Hematopoietic multipotent progenitor cell treated with erythropoietin and hydrocortisone succinate and interleukin-3 and kit ligand, for 17 days (in vitro differentiated cells): ENCODE measurements at regions not wholly inside any gene's neighbourhood (a gene's known extent, or its start where the extent isn't known, plus 50 kb on each side); places are given as distances from the start of the nearest gene placed in this dataset.

Source experiments
- DNase-seq: peaks from one replicate; pipeline ENCODE4 v3.0.0-alpha.2; 2015; ENCODE audit warnings: low spot score

DNA sequence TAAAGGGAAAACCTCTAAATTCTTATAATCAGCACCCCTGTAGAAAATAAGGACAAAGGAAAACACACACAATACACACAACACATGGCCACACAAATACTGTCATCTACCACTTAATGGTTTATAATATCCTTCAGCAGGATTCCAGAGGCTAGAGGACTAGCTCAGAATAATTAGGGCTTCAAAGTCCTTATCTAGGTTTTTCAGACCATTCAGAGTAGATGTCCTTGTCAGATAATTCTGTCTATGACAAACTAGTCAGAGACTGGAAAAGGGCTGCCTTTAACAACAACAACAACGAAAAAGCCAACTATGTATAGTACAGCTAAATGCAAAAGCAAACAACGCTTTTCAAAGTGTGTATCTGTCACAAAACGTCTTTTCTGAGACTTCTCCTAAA, 456.5 kb upstream of the CNTN5 start:
- no peak for DNase-seq

DNA sequence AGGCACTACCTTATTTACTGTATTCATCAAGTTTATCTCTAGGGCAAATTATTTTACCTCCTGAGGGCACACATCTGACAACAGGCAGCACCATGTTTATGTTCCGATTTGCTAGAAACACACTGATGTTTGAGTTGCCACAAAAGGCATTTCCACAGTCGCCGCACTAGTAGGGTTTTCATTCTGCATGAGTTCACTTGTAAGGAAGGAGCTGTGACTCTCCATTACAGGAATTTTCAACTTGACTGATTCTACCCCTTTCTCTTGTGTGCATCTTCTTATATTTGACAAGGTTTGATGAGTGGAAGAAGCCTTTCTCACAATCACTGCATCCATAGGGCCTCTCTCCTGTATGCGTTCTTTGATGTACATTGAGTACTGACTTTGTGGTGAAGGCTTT, 455.9 kb upstream of the CNTN5 start:
- DNase-seq: no peak

DNA sequence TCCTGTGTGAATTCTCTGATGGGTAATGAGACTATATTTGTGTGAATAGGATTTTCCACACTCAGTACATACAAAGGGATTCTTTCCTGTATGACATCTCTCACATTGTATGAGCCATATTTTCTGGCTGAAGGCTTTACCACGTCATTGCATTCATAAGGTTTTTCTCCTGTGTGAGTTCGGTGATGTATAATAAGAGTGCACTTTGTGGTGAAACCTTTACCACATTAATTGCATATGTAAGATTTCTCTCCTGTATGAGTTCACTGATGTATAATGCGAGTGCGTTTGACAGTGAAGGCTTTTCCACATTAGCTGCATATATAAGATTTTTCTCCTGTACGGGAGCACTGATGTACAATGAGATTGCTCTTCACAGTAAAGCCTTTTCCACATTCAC, 455.4 kb upstream of the CNTN5 start:
- no peak for DNase-seq

DNA sequence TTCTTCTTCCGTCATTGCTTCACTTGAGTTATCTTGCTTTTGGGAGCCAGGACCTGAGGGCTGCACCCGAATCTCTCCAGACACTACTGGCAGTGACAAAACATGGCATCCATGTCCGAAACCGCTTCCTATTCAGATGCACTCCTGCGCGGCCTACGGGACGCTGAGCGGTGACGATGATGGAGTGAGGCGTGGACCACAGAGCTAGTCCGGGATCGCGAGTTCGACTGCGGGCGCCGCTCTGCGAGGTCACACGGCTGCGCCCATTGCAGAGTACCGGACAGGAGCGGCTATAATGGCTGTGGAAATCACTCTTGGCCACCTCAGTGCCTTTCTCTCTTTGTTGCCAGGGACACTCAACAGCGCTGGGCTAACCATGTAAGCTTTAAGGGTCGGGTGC, 453.8 kb upstream of the CNTN5 start:
- no peak for DNase-seq

DNA sequence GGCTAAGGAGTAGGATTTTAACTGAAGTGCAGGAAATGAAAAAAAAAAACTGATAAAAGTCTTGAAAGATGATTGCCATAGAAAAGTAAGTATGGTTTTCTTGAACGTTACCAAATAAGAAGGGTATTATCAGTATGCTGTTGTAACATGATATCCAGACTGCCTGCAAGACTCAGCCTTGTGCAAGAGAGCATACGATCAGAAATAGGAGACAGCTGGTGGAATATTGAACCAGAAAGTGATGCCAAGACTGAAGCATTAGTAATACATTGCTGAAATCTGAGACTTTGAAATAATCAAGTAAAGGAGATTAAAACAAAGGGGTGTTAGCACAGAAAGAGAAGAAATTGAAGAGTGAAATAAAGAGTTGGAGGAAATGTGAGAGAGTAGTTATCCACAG, 452.7 kb upstream of the CNTN5 start:
- no peak for DNase-seq

DNA sequence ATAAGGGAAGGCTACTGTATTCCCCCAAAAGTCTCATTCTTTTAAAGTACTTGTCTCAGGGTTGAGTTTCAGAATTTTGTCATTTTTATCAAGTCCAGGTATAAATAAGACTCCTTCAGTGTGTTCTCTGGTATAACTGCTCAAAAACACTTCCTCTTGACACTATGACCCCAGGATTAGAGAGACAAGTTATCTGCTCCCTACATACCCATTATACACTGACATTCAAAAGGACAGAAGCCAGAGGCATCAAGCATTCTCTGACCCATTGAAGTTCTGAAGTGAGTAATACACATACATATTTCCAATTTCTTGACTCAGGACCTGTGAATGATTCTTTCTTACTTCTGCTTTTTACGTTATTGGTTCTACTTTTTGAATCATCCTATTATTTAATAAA, 447.8 kb upstream of the CNTN5 start:
- DNase-seq: no peak

DNA sequence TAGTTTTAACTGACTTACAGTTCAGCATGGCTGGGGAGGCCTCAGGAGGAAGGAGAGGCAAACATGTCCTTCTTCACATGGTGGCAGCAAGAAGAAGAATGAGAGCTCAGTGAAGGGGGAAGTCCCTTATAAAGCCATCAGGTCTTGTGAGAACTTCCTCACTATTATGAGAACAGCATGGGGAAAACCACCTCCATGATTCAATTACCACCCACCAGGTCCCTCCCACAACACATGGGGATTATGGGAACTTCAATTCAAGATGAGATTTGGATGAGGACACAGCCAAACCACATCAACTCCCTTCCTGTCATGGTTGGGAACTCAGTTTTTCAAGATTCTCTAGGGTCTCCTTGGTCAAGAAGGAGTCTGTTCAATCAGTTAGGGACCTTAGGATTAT, 432.9 kb upstream of the CNTN5 start:
- DNase-seq: no peak

DNA sequence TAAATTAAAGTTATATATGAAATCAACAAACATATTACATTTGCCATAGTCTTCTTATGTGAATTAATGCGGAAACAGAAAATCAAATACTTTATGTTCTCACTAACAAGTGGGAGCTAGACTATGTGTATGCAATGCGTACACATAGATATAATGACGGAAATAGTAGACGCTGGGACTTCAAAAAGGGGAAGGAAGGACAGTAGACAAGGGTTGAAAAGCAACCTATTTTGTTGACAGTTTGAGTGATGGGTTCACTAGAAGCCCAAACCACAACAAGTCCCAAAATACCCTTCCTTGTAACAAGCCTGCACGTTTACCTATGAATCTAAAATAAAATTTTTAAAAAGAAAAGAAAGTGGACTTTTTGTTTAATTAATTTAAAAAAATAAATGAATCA, 430.8 kb upstream of the CNTN5 start:
- no peak for DNase-seq

DNA sequence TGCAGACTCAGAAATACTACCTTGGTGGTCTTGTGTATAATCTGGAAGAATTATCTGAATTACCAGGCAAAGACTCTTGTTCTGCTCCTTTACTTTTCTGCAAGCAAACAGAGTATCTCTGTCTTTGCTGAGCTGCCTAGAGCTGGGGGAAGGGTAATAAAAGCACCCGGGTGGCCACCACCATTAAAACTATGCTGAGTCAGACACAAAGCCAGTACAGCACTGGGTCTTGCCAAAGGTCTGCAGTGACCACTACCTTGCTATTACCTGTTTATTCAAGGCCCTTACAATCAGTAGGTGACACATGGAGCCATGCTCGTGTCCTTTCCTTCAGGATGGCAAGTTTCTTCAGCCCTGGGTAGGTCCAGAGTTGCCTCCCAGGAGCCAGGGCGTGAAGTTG, 420.6 kb upstream of the CNTN5 start:
- DNase-seq: no peak

DNA sequence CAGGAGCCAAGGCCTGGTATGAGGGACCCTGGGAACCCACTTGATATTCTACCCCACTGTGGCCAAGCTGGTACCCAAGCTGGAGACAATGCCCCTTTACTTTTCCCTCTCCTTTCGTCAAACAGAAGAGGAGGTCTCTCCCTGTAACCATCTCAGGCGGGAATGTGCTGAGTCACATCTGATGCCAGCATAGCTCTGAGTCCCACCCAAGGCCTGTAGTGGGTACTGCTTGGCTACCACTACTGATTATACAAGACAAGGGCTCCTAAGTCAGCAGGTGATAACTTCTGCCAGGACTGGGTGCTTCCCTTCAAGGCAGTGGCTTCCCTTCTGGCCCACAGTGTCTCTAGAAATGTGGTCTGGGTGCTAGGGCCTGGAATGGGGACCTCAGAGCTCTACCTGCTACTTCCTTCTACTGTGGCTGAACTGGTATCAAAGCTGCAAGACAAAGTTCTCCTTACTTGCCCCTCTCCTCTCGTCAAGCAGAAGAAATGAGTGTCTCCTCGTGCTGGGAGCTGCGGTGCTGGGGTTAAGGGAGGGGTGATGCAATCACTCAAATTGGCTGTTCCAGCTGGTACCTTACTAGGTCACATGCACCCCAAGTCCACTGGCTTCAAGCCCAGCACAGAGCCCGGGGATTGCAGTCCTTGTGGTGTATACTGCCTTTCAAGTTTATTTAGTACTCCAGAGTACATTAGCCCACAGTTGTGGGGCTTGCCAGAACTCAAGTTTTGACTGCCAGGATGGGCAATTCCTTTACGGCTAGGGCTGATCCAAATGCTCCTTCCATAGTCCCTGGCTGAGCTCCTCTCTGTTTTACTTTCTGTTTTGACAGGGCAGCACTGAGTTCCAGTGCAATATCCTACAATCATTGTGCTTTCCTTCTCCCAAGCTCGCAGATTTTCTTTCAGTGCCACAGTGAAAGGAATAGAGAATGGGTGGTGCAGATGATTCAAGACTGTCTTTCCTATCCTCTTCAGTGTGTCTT, 419.7 kb upstream of the CNTN5 start:
- no peak for DNase-seq

DNA sequence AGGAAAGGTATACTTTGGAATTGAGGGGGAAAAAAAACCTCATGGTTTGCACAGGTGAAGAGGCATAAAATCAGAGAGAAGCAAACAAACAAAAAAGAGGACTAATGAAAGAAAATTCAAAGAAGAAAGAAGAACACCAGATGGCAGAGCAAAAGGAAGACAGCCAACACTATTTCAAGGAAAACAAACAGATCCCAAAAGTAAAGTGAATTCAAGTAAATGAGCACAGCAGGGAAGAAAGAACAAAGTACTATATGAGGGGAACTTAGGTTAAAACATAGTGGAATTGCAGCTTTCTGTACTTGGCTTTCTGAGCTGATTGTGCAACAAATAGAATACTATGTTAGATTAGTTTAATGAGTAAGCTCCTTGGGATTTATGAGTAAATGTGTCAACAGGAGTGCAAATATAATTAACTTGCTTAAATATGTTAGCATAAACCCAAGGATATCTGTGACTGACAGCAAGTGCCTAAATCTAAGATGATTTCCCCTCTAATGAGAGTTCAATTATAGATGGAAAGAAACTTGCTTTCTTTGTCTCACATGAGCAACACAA, 404.6 kb upstream of the CNTN5 start:
- DNase-seq: no peak

DNA sequence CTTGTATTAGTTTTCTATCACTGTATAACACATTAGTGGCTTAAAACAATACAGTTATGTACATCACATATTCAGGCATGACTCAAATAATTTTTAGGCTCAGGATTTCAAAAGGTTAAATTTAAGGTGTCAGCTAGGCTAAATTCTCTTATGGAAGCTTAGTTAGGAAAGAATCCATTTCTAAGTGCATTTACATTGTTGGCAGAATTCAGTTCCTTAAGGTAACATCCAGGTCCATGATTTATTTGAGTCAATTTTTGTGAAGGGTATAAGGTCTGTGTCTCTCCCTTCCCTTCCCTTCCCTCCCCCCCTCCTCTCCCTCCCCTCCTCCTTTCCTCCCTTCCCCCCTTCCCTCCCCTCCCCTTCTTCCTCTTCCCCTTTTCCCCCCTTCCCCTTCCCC, 399.0 kb upstream of the CNTN5 start:
- no peak for DNase-seq

DNA sequence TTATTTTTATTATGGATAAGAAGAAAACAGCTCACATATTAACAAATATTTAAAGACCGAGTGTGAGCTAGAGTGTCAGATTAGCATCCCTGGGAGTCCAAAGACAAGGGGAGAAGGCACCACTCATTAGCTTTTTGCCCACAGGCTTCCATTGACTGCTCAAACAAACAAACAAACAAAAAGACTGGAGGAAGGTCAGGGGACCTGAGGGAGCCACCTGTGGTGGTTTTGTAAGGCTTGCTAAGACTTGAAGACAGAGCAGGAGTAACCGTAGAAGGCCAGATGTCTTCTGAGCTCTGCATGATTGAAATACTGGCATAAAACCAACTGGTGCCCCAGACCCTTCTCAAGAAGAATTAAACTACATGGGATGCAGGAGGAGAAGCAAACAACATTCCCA, 395.2 kb upstream of the CNTN5 start:
- no peak for DNase-seq

DNA sequence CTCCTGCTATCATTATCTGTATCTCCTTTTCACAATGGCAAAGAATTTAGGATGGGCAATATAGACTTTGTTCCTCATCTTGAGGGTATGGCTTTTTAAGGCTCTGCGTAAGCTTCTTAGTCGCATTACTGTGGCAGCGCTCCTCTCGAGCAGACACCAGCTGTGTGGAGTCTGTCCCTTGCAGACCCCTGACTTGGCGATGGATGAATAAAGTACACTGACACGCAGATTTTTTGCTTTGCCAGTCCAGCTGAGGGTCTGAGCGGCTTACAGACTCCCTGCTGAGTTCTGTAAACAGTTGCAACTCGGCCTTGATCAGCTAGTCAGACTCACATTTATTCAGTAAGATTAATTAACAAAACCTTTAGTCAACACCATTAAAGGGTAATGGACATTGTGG, 390.0 kb upstream of the CNTN5 start:
- no peak for DNase-seq

DNA sequence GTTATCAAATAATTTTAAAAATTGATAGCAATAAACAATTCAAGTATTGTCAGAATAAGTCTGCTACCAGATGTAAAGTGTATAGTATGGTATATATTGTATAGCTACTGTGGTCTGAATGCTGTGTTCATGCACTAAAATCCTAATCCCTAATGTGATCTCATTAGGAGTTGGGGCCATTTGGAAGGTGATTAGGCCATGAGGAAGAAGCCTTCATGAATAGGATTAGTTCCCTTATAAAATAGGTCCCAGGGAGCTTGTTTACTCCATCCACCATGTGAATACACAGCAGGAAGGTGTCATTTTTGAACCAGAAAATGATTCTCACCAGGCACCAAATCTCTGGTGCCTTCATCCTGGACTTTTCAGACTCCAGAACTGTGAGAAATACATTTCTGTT, 363.0 kb upstream of the CNTN5 start:
- DNase-seq: no peak

DNA sequence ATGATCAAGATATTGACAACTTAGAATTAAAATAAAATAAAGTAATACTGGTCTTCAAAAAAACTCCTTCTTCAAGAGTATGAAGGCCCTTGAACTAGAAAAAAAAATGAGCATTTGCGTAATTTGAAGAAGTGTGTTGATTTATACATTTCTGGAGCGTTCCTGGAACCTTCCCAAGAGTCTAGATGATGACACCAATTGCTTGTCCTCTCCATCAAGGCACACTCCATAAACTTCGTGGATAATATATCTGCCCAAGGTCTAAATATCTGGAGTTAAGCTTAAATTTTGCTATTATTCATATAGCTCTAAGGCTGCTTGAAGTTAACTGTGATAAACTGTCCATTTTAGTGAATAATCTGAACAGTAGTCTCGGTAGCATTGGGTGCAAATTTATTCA, 361.3 kb upstream of the CNTN5 start:
- no peak for DNase-seq

DNA sequence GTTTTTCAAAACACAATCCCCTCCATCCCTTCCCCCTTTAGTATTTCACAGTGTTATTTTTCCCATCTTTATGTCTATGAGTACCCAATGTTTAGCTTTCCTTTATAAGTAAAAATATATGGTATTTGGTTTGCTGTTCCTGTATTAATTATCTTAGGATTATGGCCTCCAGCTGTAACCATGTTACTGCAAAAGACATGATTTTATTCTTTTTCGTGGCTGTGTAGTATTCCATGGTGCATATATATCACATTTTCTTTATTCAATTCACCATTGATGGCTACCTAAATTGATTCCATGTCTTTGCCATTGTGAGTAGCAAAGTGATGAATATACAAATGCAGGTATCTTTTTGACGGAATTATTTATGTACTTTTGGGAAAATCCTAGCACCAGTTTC, 346.4 kb upstream of the CNTN5 start:
- DNase-seq: no peak

DNA sequence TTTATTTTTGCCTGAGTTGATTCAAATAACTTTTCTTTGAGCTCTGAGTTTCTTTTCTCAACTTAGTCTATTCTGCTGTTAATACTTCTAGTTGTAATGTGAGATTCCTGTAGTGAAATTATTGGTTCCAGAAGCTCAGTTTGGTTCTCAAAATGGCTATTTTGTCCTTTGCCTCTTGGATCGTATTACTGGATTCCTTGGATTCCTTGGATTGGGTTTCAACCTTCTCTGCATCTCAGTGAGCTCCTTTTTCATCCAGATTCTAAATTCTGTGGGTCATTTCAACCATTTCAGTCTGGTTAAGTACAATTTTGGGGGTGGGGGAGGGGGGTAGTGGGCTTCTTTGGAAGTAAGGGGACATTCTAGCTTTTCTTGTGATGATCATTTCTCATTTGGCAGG, 341.1 kb upstream of the CNTN5 start:
- DNase-seq: no peak

DNA sequence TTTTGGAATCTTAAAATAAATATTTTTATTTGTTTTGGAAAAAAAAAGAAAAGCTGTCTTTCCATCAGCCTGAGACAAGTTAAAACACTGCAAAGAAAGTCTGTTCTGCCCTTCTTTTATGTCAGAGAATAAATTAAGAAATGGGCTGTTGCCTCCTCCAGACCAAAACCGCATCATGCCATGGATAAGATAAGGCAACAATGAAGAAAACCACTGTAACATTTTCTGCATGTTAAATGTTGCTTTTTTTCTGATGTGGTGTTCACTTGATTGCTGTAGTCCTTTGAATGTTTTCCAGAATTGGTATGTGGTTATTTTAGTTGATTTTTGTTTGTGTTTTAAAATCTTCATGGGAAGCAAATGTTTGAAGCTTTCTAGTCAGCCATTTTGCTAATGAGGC, 319.2 kb upstream of the CNTN5 start:
- DNase-seq: no peak

DNA sequence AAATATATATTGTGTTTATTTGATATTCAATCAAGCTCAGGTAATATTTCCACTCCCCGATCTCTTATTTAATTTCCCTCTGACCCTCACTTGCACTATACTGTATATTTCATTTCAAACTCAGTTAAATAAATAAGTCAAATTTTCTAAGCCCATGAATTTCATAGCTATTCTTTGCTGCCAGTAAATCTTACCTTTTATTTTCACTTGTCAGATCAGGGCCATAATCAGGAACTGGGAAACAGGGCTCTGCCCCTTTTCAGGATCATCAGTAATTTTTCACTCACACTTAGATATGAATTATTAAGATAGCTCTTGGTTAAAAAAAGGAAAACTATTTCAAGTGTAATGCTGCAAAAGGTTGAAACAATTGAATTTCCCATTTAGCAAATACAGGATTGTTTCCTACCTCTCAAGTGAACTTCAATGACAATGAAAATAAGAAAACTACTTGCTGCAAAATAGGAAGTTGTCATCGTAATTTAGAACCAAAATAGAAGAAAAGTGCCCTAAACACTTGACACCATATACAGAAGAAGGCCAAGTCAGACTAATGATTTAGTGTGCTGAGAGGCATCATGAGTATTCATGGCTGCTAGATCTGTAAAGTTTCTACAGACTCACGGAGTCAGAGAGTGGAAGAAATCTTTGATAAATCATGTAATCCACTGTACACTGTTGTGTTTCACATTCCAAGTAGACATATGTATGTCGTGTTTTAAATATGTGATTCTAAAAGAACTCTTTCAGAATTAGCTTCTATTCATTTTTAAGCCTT, 316.8 kb upstream of the CNTN5 start:
- DNase-seq: no peak

DNA sequence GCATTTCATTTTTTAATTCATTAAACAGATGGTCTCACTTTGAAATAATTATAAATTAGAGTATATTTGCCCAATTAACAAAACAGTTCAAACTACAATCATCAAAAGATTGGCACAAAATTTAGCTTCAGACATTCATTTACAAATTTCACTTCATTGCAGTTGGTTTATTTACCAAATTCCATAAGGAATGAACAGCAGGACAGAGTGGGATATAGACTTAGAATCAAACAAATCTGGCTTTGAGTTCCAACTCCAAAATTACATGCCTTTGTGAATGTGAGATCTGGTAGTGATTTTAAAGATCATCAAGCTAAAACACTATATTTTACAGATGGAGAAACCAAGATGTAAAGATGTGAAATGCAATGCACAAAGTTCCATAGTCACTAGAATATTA, 310.7 kb upstream of the CNTN5 start:
- DNase-seq: no peak

DNA sequence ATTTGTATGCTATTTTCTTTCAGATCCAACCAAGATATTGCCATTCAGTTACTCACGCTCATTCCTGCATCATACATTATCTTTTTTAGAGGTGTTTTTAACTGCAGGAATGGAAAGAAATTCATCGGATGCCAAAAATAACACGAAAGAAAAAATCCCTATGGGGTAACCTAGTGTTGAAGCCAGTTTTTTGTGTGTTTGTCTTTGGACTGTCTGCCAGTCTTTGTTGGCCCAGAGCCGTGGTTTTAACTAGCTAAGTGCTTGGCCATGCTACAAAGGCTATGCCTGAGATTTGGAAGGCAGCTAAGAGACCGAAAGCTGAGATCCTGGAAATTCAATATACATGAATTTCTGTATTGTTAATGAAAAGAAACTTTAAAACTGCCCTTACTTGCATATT, 309.8 kb upstream of the CNTN5 start:
- no peak for DNase-seq

DNA sequence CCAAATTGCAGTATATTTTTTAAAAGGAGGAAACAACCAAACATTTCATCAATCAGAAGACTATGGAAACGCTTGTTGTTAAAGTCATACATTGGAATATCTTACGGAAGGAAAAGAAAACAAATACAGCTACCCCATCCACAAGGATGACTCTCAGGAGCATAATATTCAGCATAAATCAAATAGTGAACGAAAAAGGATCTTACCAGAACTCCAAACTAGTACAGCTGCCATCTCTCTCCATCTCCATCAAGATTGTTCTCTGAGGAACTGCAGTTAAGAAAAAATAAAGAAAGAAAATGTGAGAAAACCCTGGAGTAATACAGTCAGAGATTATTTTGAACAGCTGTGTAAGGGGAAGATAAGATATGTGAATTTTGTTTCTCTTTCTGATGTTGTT, 299.8 kb upstream of the CNTN5 start:
- no peak for DNase-seq
